Activated T-cell treated with anti-CD3 and anti-CD28 coated beads, Interleukin-2, amount 50 U/mL, for 1 hour (primary cell): ENCODE measurements at regions not wholly inside any gene's neighbourhood (a gene's known extent, or its start where the extent isn't known, plus 50 kb on each side); places are given as distances from the start of the nearest gene placed in this dataset.

Source experiments
- DNase-seq: peaks from one replicate; pipeline ENCODE4 v3.0.0-alpha.2; 2020

GRCh38 chr10:44689368-44689767 lies 221.8 kb upstream of the TMEM72 start:
- no peak for DNase-seq

- DNase-seq = no peak
These were observed 214.6 kb upstream of the TMEM72 start for GRCh38 chr10:44696496-44696895.

GRCh38 chr10:44697116-44697515 lies 214.0 kb upstream of the TMEM72 start:
- DNase-seq = no peak

- DNase-seq = no peak
These were observed 208.6 kb upstream of the TMEM72 start for GRCh38 chr10:44702531-44702930.

GRCh38 chr10:44703241-44704155 lies 207.6 kb upstream of the TMEM72 start:
- DNase-seq = no peak

GRCh38 chr10:44704616-44705015 lies 206.5 kb upstream of the TMEM72 start:
- no peak for DNase-seq

GRCh38 chr10:44706745-44707144 lies 204.4 kb upstream of the TMEM72 start:
- no peak for DNase-seq

GRCh38 chr10:44713307-44713706 lies 197.8 kb upstream of the TMEM72 start:
- DNase-seq = no peak

- DNase-seq = no peak
These were observed 196.7 kb upstream of the TMEM72 start for GRCh38 chr10:44714451-44714850.

GRCh38 chr10:44715136-44715535 lies 196.0 kb upstream of the TMEM72 start:
- no peak for DNase-seq

GRCh38 chr10:44716470-44717015 lies 194.6 kb upstream of the TMEM72 start:
- no peak for DNase-seq

- no peak for DNase-seq
These were observed 188.1 kb upstream of the TMEM72 start for GRCh38 chr10:44723082-44723481.

GRCh38 chr10:44723619-44724325 lies 187.4 kb upstream of the TMEM72 start:
- DNase-seq = no peak

- DNase-seq = no peak
These were observed 186.5 kb upstream of the TMEM72 start for GRCh38 chr10:44724415-44725174.

GRCh38 chr10:44725404-44725803 lies 185.7 kb upstream of the TMEM72 start:
- no peak for DNase-seq

- DNase-seq = no peak
These were observed 179.9 kb upstream of the TMEM72 start for GRCh38 chr10:44731283-44731682.

- no peak for DNase-seq
These were observed 177.3 kb upstream of the TMEM72 start for GRCh38 chr10:44733501-44734488.

GRCh38 chr10:44742248-44742647 lies 168.9 kb upstream of the TMEM72 start:
- DNase-seq = no peak

- no peak for DNase-seq
These were observed 167.6 kb upstream of the TMEM72 start for GRCh38 chr10:44743535-44743934.

GRCh38 chr10:44745920-44746319 lies 165.2 kb upstream of the TMEM72 start:
- no peak for DNase-seq

GRCh38 chr10:44747593-44748172 lies 163.5 kb upstream of the TMEM72 start:
- no peak for DNase-seq
